HuH-7.5 (cell line): ENCODE measurements at regions not wholly inside any gene's neighbourhood (a gene's known extent, or its start where the extent isn't known, plus 50 kb on each side); places are given as distances from the start of the nearest gene placed in this dataset.
"Not testable (repeated sequence)": the region's sequence is repeated elsewhere in the genome, so short reads cannot be mapped to it uniquely, and the experiment has no call there.

ENCODE experiments used
- DNase-seq: peaks from one replicate; pipeline ENCODE4 v3.0.0; 2011; ENCODE audit warnings: low spot score

- DNase-seq: no peak
Measured at GRCh38 chr20:58040447-58041290, 187.8 kb downstream of the ANKRD60 start.

- DNase-seq: no peak
Measured at GRCh38 chr20:58039274-58040092, 189.0 kb downstream of the ANKRD60 start.

- no peak for DNase-seq
Measured at GRCh38 chr20:58038123-58038654, 190.3 kb downstream of the ANKRD60 start.

DNA sequence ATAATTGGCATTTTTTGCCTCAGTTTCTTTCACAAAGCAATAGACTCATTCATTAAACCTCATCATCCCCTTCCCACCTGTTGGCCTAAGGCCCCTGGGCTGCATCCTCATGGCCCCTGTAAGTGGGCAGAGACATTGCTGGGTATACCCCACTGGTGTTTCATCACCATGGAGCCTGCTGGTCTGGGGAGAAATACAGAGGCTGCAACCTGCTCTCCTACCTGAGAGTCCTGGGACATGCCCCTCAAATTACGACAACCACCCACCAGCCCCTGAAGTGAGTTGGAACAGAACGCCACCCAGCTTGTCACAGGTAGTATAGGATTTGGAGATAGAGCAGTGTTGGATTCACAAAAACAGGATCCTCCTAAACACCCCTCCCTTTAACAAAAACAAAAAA lies 190.8 kb downstream of the ANKRD60 start:
- no peak for DNase-seq

DNA sequence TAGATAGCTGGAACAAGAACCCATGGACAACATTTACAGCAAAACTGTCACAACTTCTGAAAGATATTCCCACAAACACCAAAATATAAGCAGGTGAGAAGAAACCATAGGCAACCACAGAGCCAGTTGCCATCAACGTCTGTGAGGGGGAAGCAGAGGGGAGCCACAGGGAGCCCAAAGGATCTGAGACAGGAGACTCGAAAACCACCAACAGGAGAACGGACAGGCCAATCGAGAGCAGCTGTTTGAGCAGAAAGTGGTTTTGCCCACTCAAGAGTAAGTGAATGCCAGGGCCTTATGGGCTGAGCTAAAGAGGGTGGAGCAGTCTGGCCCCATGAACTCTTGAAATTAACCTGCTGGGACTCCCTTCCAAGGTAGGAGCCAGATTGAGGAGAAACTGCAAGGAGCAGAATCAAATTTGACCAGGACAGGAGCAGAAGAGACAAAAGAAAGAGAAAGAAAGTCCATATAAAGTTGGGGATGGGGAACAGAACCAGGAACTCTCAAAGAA lies 195.4 kb downstream of the ANKRD60 start:
- no peak for DNase-seq

- DNase-seq: no peak
Measured at GRCh38 chr20:58032599-58032998, 195.9 kb downstream of the ANKRD60 start.

DNA sequence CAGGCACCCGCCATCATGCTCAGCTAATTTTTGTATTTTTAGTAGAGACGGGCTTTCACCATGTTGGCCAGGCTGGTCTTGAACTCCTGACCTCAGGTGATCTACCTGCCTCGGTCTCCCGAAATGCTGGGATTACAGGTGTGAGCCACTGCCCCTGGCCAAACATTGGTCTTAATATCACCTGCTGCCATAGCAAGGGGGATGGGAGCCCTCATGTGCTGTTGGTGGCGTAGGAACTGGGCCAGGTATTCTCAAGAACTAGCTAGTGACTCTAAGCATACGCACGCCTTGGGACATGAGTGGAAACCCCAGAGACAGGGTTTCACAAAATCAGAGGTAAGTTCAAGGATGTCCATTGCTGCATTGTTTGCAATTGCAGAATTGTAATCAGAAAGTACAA lies 197.1 kb downstream of the ANKRD60 start:
- DNase-seq: not testable (repeated sequence)

- DNase-seq: no peak
Measured at GRCh38 chr20:58028123-58028522, 200.3 kb downstream of the ANKRD60 start.

DNA sequence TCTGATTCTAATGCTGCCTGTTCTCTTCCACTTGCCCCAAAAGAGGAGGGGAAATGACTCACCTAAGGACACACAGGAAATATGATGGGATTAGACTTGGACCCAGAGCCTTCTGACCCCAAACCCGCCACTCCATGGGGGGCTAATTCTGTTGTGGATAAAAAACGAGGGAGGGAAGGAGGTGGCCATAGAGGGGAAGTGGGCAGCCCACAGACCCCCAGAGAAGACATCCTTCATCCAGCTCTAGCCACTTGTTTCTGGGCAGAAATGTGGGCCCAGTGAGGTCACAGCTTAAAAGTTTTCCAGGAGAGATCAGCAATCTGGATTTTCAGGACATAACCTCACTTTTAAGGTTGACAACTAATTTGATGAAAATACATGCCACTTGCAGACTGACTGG lies 202.1 kb downstream of the ANKRD60 start:
- DNase-seq: no peak

- no peak for DNase-seq
Measured at GRCh38 chr20:58025233-58025632, 203.2 kb downstream of the ANKRD60 start.

DNA sequence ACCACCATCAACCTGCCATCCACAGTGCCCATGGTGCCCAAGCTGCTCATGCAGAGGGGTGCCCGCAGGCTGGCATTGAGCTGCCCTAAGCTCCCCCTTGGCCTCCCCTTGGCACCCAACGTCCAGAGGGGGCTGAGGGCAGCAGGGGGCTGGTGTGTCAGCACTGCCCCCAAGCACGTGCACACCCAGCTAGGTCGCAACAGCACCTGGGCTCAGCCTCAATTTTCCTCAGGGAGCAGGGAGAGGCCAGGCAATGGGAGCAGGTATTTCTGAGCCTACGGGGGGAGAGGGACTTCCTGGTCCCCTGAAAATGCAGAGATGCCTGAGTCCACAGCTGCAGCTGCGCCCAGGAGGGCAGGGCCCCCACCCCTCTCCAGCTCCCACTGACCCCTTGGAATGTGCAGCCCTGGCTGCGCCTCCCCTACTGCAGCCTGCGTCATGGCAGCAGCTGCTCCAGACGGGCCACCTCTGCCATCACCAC lies 204.2 kb downstream of the ANKRD60 start:
- DNase-seq: no peak

DNA sequence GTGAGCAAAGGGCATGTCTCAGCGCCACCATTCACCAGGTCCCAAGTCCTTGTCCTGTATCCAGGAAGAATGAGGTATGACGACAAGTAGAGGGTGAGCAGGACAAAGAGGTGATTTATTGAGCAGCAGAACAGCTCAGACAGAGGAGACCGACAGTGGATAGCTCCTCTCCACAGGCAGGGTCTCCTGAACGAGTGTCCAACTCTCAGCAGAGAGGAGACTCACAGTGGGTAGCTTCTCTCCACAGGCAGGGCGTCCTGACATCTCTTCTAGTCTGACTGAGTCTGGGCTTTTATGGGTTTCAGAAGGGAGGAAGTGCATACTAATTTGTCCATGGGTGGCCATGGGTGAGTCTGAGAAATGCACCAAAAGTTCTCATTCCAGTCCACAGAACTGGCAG lies 204.7 kb downstream of the ANKRD60 start:
- no peak for DNase-seq

GRCh38 chr20:58023346-58023745 lies 205.1 kb downstream of the ANKRD60 start:
- DNase-seq: no peak

DNA sequence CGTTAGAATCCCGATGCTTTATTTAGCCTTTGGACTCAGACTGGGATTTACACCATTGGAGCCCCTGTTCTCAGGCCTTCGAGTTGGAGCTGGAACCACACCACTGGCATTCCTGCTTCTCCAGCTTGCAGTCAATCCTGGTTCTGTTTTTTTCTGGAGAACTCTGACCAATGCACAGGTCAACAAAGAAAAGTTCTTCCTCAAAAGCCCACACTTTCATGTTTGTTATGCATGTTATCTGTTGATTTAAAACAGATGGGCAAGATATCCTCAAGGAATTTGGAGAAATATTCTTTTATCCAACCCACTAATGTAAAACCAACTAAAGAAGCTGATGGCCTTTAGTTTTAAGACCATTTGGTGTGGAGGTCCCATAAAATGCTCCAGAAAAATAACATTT lies 205.7 kb downstream of the ANKRD60 start:
- no peak for DNase-seq

GRCh38 chr20:58021481-58021880 lies 207.0 kb downstream of the ANKRD60 start:
- DNase-seq: no peak

DNA sequence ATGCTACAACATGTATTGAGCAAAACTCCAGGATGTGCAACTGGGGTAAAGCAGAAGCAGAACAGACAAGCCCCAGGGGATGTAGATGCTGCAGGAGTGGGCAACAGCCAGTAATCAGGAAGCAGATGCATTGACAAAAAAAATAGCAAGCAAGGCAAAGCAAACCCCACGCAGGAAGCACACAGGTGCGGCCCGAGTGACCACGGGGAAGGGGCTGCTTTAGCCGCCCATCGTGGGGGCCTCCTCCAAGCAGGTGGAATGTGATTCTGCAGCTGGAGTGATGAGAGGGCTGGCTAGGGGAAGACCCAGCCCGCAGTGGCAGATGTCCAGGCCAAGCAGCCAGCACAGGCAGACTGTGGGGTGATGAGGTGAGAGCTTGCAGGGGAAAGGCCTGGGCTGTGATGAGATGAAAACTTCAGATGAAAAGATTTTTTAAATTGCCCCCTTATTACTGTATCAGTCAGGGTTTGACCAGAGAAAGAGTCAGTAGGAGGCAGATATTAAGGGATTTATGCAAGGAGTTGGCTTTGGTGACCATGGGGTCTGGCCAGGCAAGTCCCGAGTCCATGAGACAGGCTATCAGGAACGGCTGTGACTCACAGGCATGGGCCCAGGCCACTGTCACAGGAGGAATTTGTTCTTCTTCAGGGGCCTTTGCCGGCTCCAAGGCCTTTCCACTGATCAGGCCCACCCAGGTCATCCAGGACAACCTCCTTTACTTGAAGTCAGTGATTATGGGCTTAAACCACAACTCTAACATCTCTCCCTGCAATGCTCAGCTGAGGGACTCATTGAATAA lies 207.6 kb downstream of the ANKRD60 start:
- no peak for DNase-seq

DNA sequence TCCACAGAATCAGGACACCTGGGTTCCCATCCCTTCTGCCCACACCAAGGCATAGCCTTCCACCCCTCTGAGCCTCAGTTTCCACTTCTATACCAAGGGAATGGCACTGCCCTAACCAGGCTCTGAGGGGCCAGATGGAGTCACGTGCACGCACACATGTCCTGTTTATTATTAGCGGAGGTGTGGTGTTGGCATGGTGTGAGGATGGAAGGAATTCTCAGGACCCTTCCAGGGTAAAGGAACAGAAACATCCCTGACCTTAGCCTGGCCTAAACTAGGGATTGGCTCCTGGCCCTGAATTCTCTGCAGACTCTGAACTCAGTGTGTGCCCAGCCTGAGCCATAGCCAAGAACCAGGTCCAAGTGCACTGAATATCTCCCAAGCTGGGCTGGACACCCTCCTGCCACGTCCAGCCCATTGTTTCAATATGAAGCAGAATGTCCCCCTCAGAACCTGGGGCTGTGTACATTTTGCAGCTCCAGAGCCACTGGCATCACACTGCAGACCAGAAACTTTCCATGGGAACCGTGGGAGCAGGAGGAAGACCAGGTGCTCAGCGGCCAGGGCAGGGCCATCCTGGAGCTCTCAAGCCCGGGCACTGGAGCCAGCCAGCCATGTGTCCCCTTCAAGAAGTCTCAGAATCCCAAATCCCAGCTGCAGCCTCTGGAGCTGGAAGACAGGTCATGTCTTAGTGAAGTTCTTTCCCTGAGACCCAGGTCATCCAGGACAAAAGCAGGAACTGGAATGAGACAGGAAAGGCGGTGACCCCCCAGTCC lies 208.4 kb downstream of the ANKRD60 start:
- no peak for DNase-seq

- DNase-seq: no peak
Measured at GRCh38 chr20:58019027-58019849, 209.2 kb downstream of the ANKRD60 start.

- no peak for DNase-seq
Measured at GRCh38 chr20:58018590-58018989, 209.9 kb downstream of the ANKRD60 start.

- no peak for DNase-seq
Measured at GRCh38 chr20:58017970-58018530, 210.4 kb downstream of the ANKRD60 start.
